CD4-positive, CD25-positive, alpha-beta regulatory T cell (primary cell): ENCODE measurements at regions not wholly inside any gene's neighbourhood (a gene's known extent, or its start where the extent isn't known, plus 50 kb on each side); places are given as distances from the start of the nearest gene placed in this dataset.

ENCODE experiments used
- ATAC-seq, 2 donors: fragments of 150-1000 bp; cut with Tn5 transposase; one replicate each; pipeline ENCODE4 v1.10.0; 2021; ENCODE audit warnings: low read depth in 2 of 2, moderate number of reproducible peaks in 2 of 2, moderate library complexity in 1 of 2
- DNase-seq, 3 donors: peaks; one replicate each; pipeline versions ENCODE4 v3.0.0 to v3.0.0-alpha.2; 2012 to 2022; ENCODE audit warnings: mixed read lengths in 1 of 3
- H3K27ac ChIP-seq: one replicate; pipeline ENCODE4 v1.7.0; 2013; ENCODE audit warnings: mild to moderate bottlenecking, low read length; ENCODE audit not compliant: insufficient read depth, poor library complexity, severe bottlenecking
- H3K27me3 ChIP-seq: one replicate; pipeline ENCODE4 v1.7.0; 2013; ENCODE audit warnings: low read length; ENCODE audit not compliant: control insufficient read depth, insufficient read depth
- H3K36me3 ChIP-seq: one replicate; pipeline ENCODE4 v1.7.0; 2013; ENCODE audit warnings: mild to moderate bottlenecking, low read length, moderate library complexity; ENCODE audit not compliant: control insufficient read depth, insufficient read depth
- H3K4me1 ChIP-seq: 2 replicates; pipeline ENCODE4 v1.7.0; 2013; ENCODE audit warnings: mild to moderate bottlenecking, low read length; ENCODE audit not compliant: insufficient read depth, control insufficient read depth, poor library complexity, severe bottlenecking
- H3K4me3 ChIP-seq: one replicate; pipeline ENCODE4 v1.7.0; 2013; ENCODE audit warnings: low read depth, mild to moderate bottlenecking, low read length, moderate library complexity
- H3K9me3 ChIP-seq, 2 experiments: 1 replicate in 1 of 2; 2 replicates in 1 of 2; pipeline ENCODE4 v1.7.0; 2013; ENCODE audit warnings: low read length in 2 of 2, mild to moderate bottlenecking in 1 of 2, moderate library complexity in 1 of 2; ENCODE audit not compliant: control insufficient read depth in 2 of 2
- H3K27ac Mint-ChIP-seq, 3 donors: one replicate each; pipeline ENCODE4 v1.8.0; 2020 to 2022; ENCODE audit warnings: mild to moderate bottlenecking in 3 of 3, mixed read lengths in 3 of 3, moderate library complexity in 2 of 3
- H3K27me3 Mint-ChIP-seq: one replicate; pipeline ENCODE4 v1.8.0; 2022; ENCODE audit warnings: mild to moderate bottlenecking, mixed read lengths
- H3K36me3 Mint-ChIP-seq: one replicate; pipeline ENCODE4 v1.8.0; 2020; ENCODE audit warnings: mixed read lengths
- H3K4me1 Mint-ChIP-seq, 4 donors: one replicate each; pipeline ENCODE4 v1.8.0; 2020 to 2022; ENCODE audit warnings: mixed read lengths in 4 of 4, mild to moderate bottlenecking in 1 of 4
- H3K4me3 Mint-ChIP-seq, 4 donors: one replicate each; pipeline ENCODE4 v1.8.0; 2020 to 2022; ENCODE audit warnings: mild to moderate bottlenecking in 4 of 4, mixed read lengths in 4 of 4, moderate library complexity in 3 of 4
- H3K9me3 Mint-ChIP-seq, 7 donors: one replicate each; pipeline ENCODE4 v1.8.0; 2020 to 2022; ENCODE audit warnings: mixed read lengths in 7 of 7, mild to moderate bottlenecking in 3 of 7, moderate library complexity in 2 of 7

GRCh38 chr3:76442374-76442915 is 597.5 kb upstream of the ROBO2 start:
- peaks cover 0 to 15% (median 8%) of the 10 kb centered on the region in 7 donors for H3K9me3 Mint-ChIP-seq
- H3K36me3 ChIP-seq: no peaks in the 10 kb centered on the region
- ATAC-seq (no peak), DNase-seq (no peak)
- no peaks in the 10 kb centered on the region for H3K27me3 Mint-ChIP-seq
- H3K4me1 Mint-ChIP-seq: no peaks in the 10 kb centered on the region
- H3K27ac Mint-ChIP-seq: no peak overlapping the region
- H3K4me3 Mint-ChIP-seq: no peak overlapping the region
- H3K4me3 ChIP-seq: no peak overlapping the region
- H3K36me3 Mint-ChIP-seq: no peaks in the 10 kb centered on the region
- H3K27me3 ChIP-seq: no peaks in the 10 kb centered on the region
- H3K4me1 ChIP-seq: no peaks in the 10 kb centered on the region
- H3K9me3 ChIP-seq: peaks cover 0 to 15% of the 10 kb centered on the region in 2 experiments
- no peak overlapping the region for H3K27ac ChIP-seq

- Histone ChIP-seq H3K9me3 (no peaks in the 10 kb centered on the region), H3K4me3 (no peak overlapping the region), H3K27me3 (no peaks in the 10 kb centered on the region), H3K36me3 (no peaks in the 10 kb centered on the region), H3K27ac (no peak overlapping the region), H3K4me1 (no peaks in the 10 kb centered on the region)
- H3K4me3 Mint-ChIP-seq: no peak overlapping the region
- no peak for DNase-seq
- peaks cover 0 to 29% (median 3%) of the 10 kb centered on the region in 7 donors for H3K9me3 Mint-ChIP-seq
- no peak overlapping the region for H3K27ac Mint-ChIP-seq
- H3K4me1 Mint-ChIP-seq: no peaks in the 10 kb centered on the region
- H3K36me3 Mint-ChIP-seq: no peaks in the 10 kb centered on the region
- H3K27me3 Mint-ChIP-seq: no peaks in the 10 kb centered on the region
- ATAC-seq: no peak
Observed at GRCh38 chr3:76456322-76456721, 583.6 kb upstream of the ROBO2 start.

DNA sequence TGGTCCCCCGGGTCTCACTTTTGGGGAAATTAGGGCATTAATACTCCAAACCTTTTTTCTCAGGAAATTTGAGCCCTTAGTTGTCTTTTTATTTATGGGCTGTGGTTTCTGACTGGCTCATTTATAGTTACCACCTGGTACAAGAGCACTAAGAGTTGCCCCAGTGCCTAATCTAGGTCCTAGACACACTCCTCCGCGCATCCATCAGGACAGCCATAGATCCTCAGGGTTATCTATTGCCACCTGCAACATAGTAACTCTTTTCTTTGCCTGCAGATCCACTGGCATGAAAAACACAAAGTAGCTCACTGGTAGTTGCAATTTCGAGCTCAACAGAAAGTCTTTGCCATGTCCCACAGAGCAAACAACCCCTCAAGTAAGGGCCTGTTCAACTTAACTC is 576.4 kb upstream of the ROBO2 start:
- Histone ChIP-seq H3K4me3 (no peak overlapping the region), H3K27ac (no peak overlapping the region), H3K27me3 (no peaks in the 10 kb centered on the region), H3K9me3 (peaks cover 0 to 2% of the 10 kb centered on the region in 2 experiments), H3K36me3 (no peaks in the 10 kb centered on the region), H3K4me1 (no peaks in the 10 kb centered on the region)
- no peaks in the 10 kb centered on the region for H3K4me1 Mint-ChIP-seq
- DNase-seq (no peak), ATAC-seq (peak in 1 of 2 donors; percentile 3)
- H3K27ac Mint-ChIP-seq: no peak overlapping the region
- no peaks in the 10 kb centered on the region for H3K27me3 Mint-ChIP-seq
- H3K4me3 Mint-ChIP-seq: no peak overlapping the region
- peaks cover 2 to 30% (median 10%) of the 10 kb centered on the region in 7 donors for H3K9me3 Mint-ChIP-seq
- no peaks in the 10 kb centered on the region for H3K36me3 Mint-ChIP-seq

DNA sequence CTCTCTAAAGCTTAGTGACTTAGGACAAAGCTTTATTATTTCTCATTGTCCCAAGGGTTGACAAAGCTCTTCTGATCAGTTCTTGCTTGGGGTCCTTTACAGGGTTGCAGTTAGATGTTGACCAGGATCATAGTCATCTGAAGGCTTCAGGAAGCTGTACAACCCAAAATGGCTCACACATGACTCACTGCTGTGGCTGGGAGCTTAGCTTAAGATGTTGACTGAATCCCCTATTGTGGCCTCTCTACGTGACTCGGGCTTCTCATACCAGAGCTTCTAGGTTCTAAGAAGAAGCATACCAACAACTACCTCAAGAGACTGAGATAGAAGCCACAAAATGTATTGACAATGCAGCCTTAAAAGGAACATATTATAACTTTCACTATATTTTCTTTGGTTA is 569.6 kb upstream of the ROBO2 start:
- DNase-seq (no peak), ATAC-seq (no peak)
- no peak overlapping the region for H3K4me3 Mint-ChIP-seq
- H3K4me3 ChIP-seq: no peak overlapping the region
- no peak overlapping the region for H3K27ac ChIP-seq
- no peaks in the 10 kb centered on the region for H3K27me3 ChIP-seq
- no peaks in the 10 kb centered on the region for H3K4me1 ChIP-seq
- H3K36me3 ChIP-seq: no peaks in the 10 kb centered on the region
- H3K9me3 Mint-ChIP-seq: peaks cover 7 to 24% (median 17%) of the 10 kb centered on the region in 7 donors
- no peak overlapping the region for H3K27ac Mint-ChIP-seq
- H3K9me3 ChIP-seq: no peaks in the 10 kb centered on the region
- no peaks in the 10 kb centered on the region for H3K27me3 Mint-ChIP-seq
- no peaks in the 10 kb centered on the region for H3K36me3 Mint-ChIP-seq
- no peaks in the 10 kb centered on the region for H3K4me1 Mint-ChIP-seq

GRCh38 chr3:76474632-76475031 is 565.3 kb upstream of the ROBO2 start:
- H3K27ac Mint-ChIP-seq: no peak overlapping the region
- no peaks in the 10 kb centered on the region for H3K27me3 Mint-ChIP-seq
- H3K4me3 Mint-ChIP-seq: no peak overlapping the region
- H3K4me1 Mint-ChIP-seq: no peaks in the 10 kb centered on the region
- H3K36me3 Mint-ChIP-seq: no peaks in the 10 kb centered on the region
- no peaks in the 10 kb centered on the region for H3K9me3 ChIP-seq
- peaks cover under 1 to 22% (median 14%) of the 10 kb centered on the region in 7 donors for H3K9me3 Mint-ChIP-seq
- no peak overlapping the region for H3K4me3 ChIP-seq
- no peaks in the 10 kb centered on the region for H3K27me3 ChIP-seq
- ATAC-seq: no peak
- no peak for DNase-seq
- H3K36me3 ChIP-seq: no peaks in the 10 kb centered on the region
- H3K27ac ChIP-seq: no peak overlapping the region
- H3K4me1 ChIP-seq: no peaks in the 10 kb centered on the region

GRCh38 chr3:76479161-76479650 is 560.7 kb upstream of the ROBO2 start:
- Mint-ChIP-seq H3K36me3 (no peaks in the 10 kb centered on the region), H3K9me3 (peaks cover 1 to 23% (median 14%) of the 10 kb centered on the region in 7 donors)

GRCh38 chr3:76482510-76482909 is 557.4 kb upstream of the ROBO2 start:
- Mint-ChIP-seq H3K9me3 (peaks cover 0 to 21% (median 10%) of the 10 kb centered on the region in 7 donors), H3K36me3 (no peaks in the 10 kb centered on the region), H3K27ac (no peak overlapping the region), H3K4me3 (no peak overlapping the region), H3K4me1 (no peaks in the 10 kb centered on the region), H3K27me3 (no peaks in the 10 kb centered on the region)
- Histone ChIP-seq H3K4me3 (no peak overlapping the region), H3K4me1 (no peaks in the 10 kb centered on the region), H3K27me3 (no peaks in the 10 kb centered on the region), H3K27ac (no peak overlapping the region), H3K9me3 (no peaks in the 10 kb centered on the region), H3K36me3 (no peaks in the 10 kb centered on the region)
- no peak for DNase-seq
- ATAC-seq: no peak

More at GRCh38 chr3:76479161-76479650, 560.7 kb upstream of the ROBO2 start:
- Histone ChIP-seq H3K27ac (no peak overlapping the region), H3K4me1 (no peaks in the 10 kb centered on the region), H3K9me3 (no peaks in the 10 kb centered on the region), H3K4me3 (no peak overlapping the region), H3K36me3 (no peaks in the 10 kb centered on the region), H3K27me3 (no peaks in the 10 kb centered on the region)
- no peak overlapping the region for H3K4me3 Mint-ChIP-seq
- H3K27me3 Mint-ChIP-seq: no peaks in the 10 kb centered on the region
- DNase-seq (no peak), ATAC-seq (no peak)
- no peaks in the 10 kb centered on the region for H3K4me1 Mint-ChIP-seq
- H3K27ac Mint-ChIP-seq: no peak overlapping the region

GRCh38 chr3:76487446-76487845 is 552.5 kb upstream of the ROBO2 start:
- H3K4me3 ChIP-seq: no peak overlapping the region
- Mint-ChIP-seq H3K4me3 (no peak overlapping the region), H3K27me3 (no peaks in the 10 kb centered on the region), H3K4me1 (no peaks in the 10 kb centered on the region), H3K36me3 (no peaks in the 10 kb centered on the region), H3K27ac (no peak overlapping the region), H3K9me3 (peaks cover 0 to 27% (median 4%) of the 10 kb centered on the region in 7 donors)
- no peaks in the 10 kb centered on the region for H3K36me3 ChIP-seq
- H3K4me1 ChIP-seq: no peaks in the 10 kb centered on the region
- no peak for DNase-seq
- no peak overlapping the region for H3K27ac ChIP-seq
- no peaks in the 10 kb centered on the region for H3K27me3 ChIP-seq
- H3K9me3 ChIP-seq: peaks cover 0 to 6% of the 10 kb centered on the region in 2 experiments
- no peak for ATAC-seq
